Karpas-422 (cell line): ENCODE measurements at regions not wholly inside any gene's neighbourhood (a gene's known extent, or its start where the extent isn't known, plus 50 kb on each side); places are given as distances from the start of the nearest gene placed in this dataset.

Experiments
- DNase-seq: peaks from one replicate; pipeline ENCODE4 v3.0.0-alpha.2; 2015
- H2AFZ ChIP-seq: fragments of 200-600 bp; sonication (generic); 2 replicates; pipeline ENCODE4 v1.6.1; 2014; ENCODE audit warnings: antibody characterized with exemption, low read length, mixed read lengths
- H3K27ac ChIP-seq: fragments of 200-600 bp; sonication (generic); 2 replicates; pipeline ENCODE4 v1.5.1; 2014; ENCODE audit warnings: mild to moderate bottlenecking, low read length, moderate library complexity
- H3K27me3 ChIP-seq: fragments of 200-600 bp; sonication (generic); 2 replicates; pipeline ENCODE4 v1.6.1; 2014; ENCODE audit warnings: low read length, mixed read lengths
- H3K36me3 ChIP-seq: fragments of 200-600 bp; sonication (generic); 2 replicates; pipeline ENCODE4 v1.6.1; 2014; ENCODE audit warnings: low read length, mixed read lengths; ENCODE audit not compliant: insufficient read depth
- H3K4me1 ChIP-seq: fragments of 200-600 bp; sonication (generic); 2 replicates; pipeline ENCODE4 v1.6.1; 2014; ENCODE audit warnings: mild to moderate bottlenecking, low read length, mixed read lengths
- H3K4me2 ChIP-seq: fragments of 200-600 bp; sonication (generic); 2 replicates; pipeline ENCODE4 v1.6.1; 2014; ENCODE audit warnings: low read length, low read depth, mild to moderate bottlenecking; ENCODE audit not compliant: poor library complexity, severe bottlenecking
- H3K4me3 ChIP-seq: fragments of 200-600 bp; sonication (generic); 2 replicates; pipeline ENCODE4 v1.5.1; 2014; ENCODE audit warnings: mild to moderate bottlenecking, antibody characterized with exemption, low read length, mixed read lengths
- H3K79me2 ChIP-seq: fragments of 200-600 bp; sonication (generic); 2 replicates; pipeline ENCODE4 v1.6.1; 2014; ENCODE audit warnings: mild to moderate bottlenecking, low read length, mixed read lengths
- H3K9ac ChIP-seq: fragments of 200-600 bp; sonication (generic); 2 replicates; pipeline ENCODE4 v1.6.0; 2014; ENCODE audit warnings: low read length
- H3K9me2 ChIP-seq: fragments of 200-600 bp; sonication (generic), shearing (Covaris generic); replicated peaks from 2 replicates; pipeline ENCODE4 v1.6.0; 2014; ENCODE audit warnings: mild to moderate bottlenecking, low read length, moderate library complexity; ENCODE audit not compliant: insufficient read depth
- H3K9me3 ChIP-seq: fragments of 300-700, 200-600 bp; sonication (generic); 2 replicates; pipeline ENCODE4 v1.6.1; 2014; ENCODE audit warnings: low read length, mixed read lengths
- H4K20me1 ChIP-seq: fragments of 200-600 bp; sonication (generic); 2 replicates; pipeline ENCODE4 v1.6.1; 2014; ENCODE audit warnings: mild to moderate bottlenecking, antibody characterized with exemption, low read length, low read depth; ENCODE audit not compliant: insufficient read depth

DNA sequence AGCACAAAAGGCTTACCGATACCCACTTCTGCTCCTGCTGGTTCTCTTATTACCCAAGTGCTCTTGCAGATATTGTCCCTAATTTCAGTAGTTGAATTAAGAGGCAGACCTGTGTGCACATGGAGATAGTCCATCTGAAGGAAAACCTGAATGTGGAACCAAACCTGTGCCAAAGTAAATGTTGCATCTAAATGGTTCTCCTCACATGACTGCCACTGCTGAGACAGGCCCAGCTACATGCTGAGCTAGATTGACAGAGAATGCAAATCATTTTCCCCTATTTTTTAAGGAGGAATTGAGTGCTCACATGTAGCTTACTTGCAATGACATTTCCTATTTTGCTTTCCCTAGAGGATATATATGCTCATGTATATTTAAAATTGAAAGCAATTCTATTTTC lies 609.1 kb upstream of the TECRL start:
- H4K20me1 ChIP-seq = no peaks in the 10 kb centered on the region
- H3K9me2 ChIP-seq = no peaks in the 10 kb centered on the region
- DNase-seq = no peak

DNA sequence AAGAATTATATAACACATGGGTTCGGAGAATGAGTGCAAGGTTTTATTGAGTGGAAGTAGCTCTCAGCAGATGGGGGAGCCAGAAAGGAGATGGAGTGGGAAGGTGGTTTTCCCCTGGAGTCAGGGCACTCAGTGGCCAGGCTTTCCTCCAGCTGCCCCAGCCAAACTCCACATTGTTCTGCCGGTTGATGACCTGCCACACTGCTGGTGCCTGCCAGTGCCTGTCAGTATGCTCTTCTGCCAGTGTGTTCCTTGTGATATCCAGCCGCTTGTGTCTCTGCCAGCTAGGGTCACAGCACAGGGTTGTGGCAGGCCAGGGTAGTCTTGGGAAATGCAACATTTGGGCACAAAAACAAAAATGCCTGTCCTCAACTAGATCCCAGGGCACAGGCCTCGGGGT lies 604.8 kb upstream of the TECRL start:
- no peak overlapping the region for H3K27ac ChIP-seq
- no peaks in the 10 kb centered on the region for H3K36me3 ChIP-seq
- H3K79me2 ChIP-seq = no peaks in the 10 kb centered on the region
- H4K20me1 ChIP-seq = no peaks in the 10 kb centered on the region
- no peak overlapping the region for H3K4me3 ChIP-seq
- no peak overlapping the region for H3K9ac ChIP-seq
- no peaks in the 10 kb centered on the region for H3K9me2 ChIP-seq
- no peak overlapping the region for H2AFZ ChIP-seq
- H3K4me1 ChIP-seq = no peaks in the 10 kb centered on the region
- peaks cover 8% of the 10 kb centered on the region for H3K9me3 ChIP-seq
- no peak for DNase-seq
- no peaks in the 10 kb centered on the region for H3K27me3 ChIP-seq
- no peak overlapping the region for H3K4me2 ChIP-seq

More for the DNA sequence above, 609.1 kb upstream of the TECRL start:
- Histone ChIP-seq H3K36me3 (no peaks in the 10 kb centered on the region), H3K27ac (no peak overlapping the region), H3K27me3 (no peaks in the 10 kb centered on the region), H3K9me3 (peaks cover 10% of the 10 kb centered on the region), H3K9ac (no peak overlapping the region), H3K4me1 (no peaks in the 10 kb centered on the region), H3K4me2 (no peak overlapping the region), H2AFZ (no peak overlapping the region), H3K79me2 (no peaks in the 10 kb centered on the region), H3K4me3 (no peak overlapping the region)

DNA sequence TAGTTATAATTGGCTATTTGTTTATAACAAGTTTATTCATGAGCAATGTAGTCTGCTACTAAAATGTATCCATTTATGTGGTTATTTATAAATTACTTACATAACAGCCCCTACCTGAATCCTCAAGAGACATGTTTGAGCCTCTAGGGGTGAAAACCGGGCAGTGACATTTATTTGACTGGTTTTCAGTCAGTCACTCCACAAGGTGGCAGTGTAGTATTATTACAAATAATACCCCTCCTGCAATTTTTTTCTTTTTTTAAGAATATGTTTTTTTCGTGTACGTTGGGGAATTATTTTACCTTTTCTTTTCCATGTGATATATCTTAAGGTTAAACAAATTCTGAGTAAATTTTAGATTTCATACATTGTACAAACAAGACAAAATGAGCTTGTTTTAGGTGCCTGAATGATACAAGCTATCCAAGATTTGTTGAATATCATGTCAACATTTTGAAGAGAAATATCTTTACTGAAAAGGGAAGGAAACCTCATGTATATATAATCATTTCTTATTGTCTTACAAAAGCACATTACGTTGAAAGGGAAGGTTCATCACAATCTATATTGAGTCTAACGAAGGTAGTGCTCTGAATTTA lies 598.7 kb upstream of the TECRL start:
- Histone ChIP-seq H3K4me2 (no peak overlapping the region), H3K4me3 (no peak overlapping the region), H3K36me3 (no peaks in the 10 kb centered on the region), H3K9me3 (no peaks in the 10 kb centered on the region), H3K79me2 (no peaks in the 10 kb centered on the region), H3K9ac (no peak overlapping the region), H3K9me2 (no peaks in the 10 kb centered on the region), H3K27ac (no peak overlapping the region), H2AFZ (no peak overlapping the region), H4K20me1 (no peaks in the 10 kb centered on the region), H3K4me1 (no peaks in the 10 kb centered on the region), H3K27me3 (no peaks in the 10 kb centered on the region)
- peak; percentile 79 for DNase-seq

DNA sequence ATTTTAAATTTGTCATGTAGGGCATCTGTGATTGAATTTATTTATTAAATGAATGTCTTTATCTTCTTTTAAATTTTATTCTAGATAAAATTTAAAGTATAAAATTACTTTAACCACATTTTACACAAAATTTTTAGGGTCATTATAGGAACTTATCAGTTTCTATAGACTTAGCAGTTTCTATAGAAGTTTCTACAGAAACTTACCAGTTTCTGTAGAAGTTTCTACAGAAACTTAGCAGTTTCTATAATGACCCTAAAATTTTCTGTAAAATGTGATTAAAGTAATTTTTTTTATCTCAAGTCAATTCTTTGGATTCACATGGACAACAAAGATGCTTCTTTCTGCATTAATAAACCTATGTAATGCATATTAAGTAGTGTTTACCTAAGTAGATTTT lies 565.9 kb upstream of the TECRL start:
- no peak for DNase-seq
- Histone ChIP-seq H2AFZ (no peak overlapping the region), H3K9ac (no peak overlapping the region), H3K4me3 (no peak overlapping the region), H3K4me2 (no peak overlapping the region), H4K20me1 (no peaks in the 10 kb centered on the region), H3K9me3 (peaks cover 21% of the 10 kb centered on the region), H3K9me2 (no peaks in the 10 kb centered on the region), H3K36me3 (no peaks in the 10 kb centered on the region), H3K27ac (no peak overlapping the region), H3K27me3 (no peaks in the 10 kb centered on the region), H3K79me2 (no peaks in the 10 kb centered on the region), H3K4me1 (no peaks in the 10 kb centered on the region)

DNA sequence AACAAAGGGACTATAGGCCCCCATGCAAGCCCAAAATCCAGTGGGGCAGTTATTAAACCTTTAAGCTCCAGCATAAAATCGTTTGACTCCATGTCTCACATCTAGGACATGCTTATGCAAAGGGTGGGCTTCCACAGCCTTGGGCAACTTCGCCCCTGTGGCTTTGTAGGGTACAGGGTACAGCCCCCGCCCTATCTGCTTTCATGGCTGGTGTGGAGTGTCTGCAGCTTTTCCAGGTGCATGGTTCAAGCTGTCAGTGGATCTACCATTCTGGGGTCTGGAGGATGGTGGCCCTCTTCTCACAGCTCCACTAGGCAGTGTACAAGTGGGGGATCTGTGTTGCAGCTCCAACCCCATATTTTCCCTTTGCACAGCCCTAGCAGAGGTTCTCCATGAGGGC lies 559.8 kb upstream of the TECRL start:
- Histone ChIP-seq H3K4me3 (no peak overlapping the region), H3K36me3 (no peaks in the 10 kb centered on the region), H3K9ac (no peak overlapping the region), H3K4me1 (no peaks in the 10 kb centered on the region), H2AFZ (no peak overlapping the region), H3K9me3 (peaks cover 21% of the 10 kb centered on the region), H3K4me2 (no peak overlapping the region), H3K9me2 (no peaks in the 10 kb centered on the region), H3K79me2 (no peaks in the 10 kb centered on the region), H4K20me1 (no peaks in the 10 kb centered on the region), H3K27ac (no peak overlapping the region), H3K27me3 (no peaks in the 10 kb centered on the region)
- no peak for DNase-seq

DNA sequence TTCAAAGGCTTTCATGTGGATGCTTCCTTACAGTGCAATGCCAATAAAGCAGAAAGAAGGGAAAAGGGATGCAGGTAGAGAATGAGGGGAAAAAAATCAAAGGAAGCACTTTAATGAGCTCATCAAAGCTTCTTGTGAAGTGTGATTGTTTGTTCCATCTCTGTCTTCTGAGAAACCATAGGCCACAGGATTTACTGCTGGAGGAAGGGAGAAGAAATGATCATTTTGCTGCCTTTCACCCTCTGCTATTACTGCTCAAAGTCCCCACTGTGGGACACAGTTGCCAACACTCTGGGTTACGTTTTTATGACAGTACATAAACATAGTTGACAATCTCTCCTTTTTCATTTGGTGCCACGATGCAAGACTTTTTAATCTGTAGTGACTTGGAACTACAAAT lies 558.0 kb upstream of the TECRL start:
- H3K4me2 ChIP-seq = no peak overlapping the region
- no peak for DNase-seq
- no peak overlapping the region for H3K27ac ChIP-seq
- peaks cover 22% of the 10 kb centered on the region for H3K9me3 ChIP-seq
- no peaks in the 10 kb centered on the region for H3K27me3 ChIP-seq
- H3K36me3 ChIP-seq = no peaks in the 10 kb centered on the region
- no peaks in the 10 kb centered on the region for H4K20me1 ChIP-seq
- no peak overlapping the region for H3K9ac ChIP-seq
- H3K79me2 ChIP-seq = no peaks in the 10 kb centered on the region
- H3K9me2 ChIP-seq = no peaks in the 10 kb centered on the region
- H3K4me3 ChIP-seq = no peak overlapping the region
- no peaks in the 10 kb centered on the region for H3K4me1 ChIP-seq
- H2AFZ ChIP-seq = no peak overlapping the region

DNA sequence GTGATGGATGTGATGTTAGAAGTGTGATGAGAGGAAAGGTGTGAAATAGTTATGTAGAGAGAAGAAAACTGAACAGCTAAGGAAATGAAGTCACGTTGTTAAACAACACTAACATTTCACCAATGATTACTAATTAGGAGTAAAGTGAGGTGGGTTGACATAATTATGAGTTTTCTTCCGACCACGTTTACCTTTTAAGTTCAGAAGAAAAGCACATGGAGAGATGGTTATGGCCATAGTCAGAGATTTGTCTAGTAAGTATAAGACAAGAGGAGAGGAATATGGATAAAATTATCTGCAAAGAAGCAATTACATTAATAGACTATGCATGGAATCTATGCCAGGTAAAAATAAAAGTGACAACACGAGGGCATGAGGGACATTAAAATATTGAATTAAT lies 551.3 kb upstream of the TECRL start:
- Histone ChIP-seq H3K4me1 (no peaks in the 10 kb centered on the region), H3K79me2 (no peaks in the 10 kb centered on the region), H3K4me2 (no peak overlapping the region), H4K20me1 (no peaks in the 10 kb centered on the region), H3K9ac (no peak overlapping the region), H2AFZ (no peak overlapping the region), H3K9me2 (no peaks in the 10 kb centered on the region), H3K9me3 (peaks cover 14% of the 10 kb centered on the region), H3K36me3 (no peaks in the 10 kb centered on the region), H3K27me3 (no peaks in the 10 kb centered on the region), H3K27ac (no peak overlapping the region), H3K4me3 (no peak overlapping the region)
- no peak for DNase-seq

DNA sequence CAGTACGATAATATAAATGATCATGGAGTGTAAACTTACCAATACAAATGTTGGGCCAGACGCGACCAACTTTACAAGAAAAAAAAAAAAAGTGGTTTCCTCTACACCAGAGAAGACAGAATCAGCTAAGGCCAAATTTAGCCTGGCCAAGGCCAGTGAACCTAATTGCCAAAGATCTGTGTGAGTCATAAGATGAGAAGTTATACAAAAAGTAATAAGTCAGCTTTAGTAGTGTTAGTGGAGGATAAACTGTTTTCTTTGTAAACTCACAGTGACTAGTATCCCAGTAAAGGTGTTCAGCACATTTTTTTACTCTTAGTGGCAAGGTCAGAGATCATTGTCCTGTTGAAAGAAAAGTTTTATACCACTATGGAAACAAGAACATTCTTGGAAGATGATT lies 531.4 kb upstream of the TECRL start:
- peaks cover 18% of the 10 kb centered on the region for H3K9me3 ChIP-seq
- no peaks in the 10 kb centered on the region for H3K79me2 ChIP-seq
- H3K9me2 ChIP-seq = no peaks in the 10 kb centered on the region
- H3K4me1 ChIP-seq = no peaks in the 10 kb centered on the region
- DNase-seq = no peak
- H3K4me2 ChIP-seq = no peak overlapping the region
- H3K36me3 ChIP-seq = no peaks in the 10 kb centered on the region
- no peak overlapping the region for H3K27ac ChIP-seq
- H3K4me3 ChIP-seq = no peak overlapping the region
- no peaks in the 10 kb centered on the region for H4K20me1 ChIP-seq
- H2AFZ ChIP-seq = no peak overlapping the region
- no peak overlapping the region for H3K9ac ChIP-seq
- H3K27me3 ChIP-seq = no peaks in the 10 kb centered on the region
